Uterus (tissue), 3 donors: ENCODE measurements at regions not wholly inside any gene's neighbourhood (a gene's known extent, or its start where the extent isn't known, plus 50 kb on each side); places are given as distances from the start of the nearest gene placed in this dataset.

Experiments used
- DNase-seq, 2 donors: peaks; one replicate each; pipeline ENCODE4 v3.0.0-alpha.2; 2019 to 2020
- H3K27ac ChIP-seq, 2 donors: fragments of 200-600 bp; sonication (generic); 1 replicate in 1 of 2; 2 replicates in 1 of 2; pipeline ENCODE4 v1.5.1; 2016 to 2018
- H3K27me3 ChIP-seq, 2 donors: fragments of 200-600 bp; sonication (generic); one replicate each; pipeline ENCODE4 v1.5.1; 2018 to 2019; ENCODE audit warnings: control low read depth in 1 of 2
- H3K36me3 ChIP-seq, 2 donors: fragments of 200-600 bp; sonication (generic); one replicate each; pipeline ENCODE4 v1.5.1; 2019; ENCODE audit warnings: control low read depth in 1 of 2
- H3K4me1 ChIP-seq, 2 donors: fragments of 200-600 bp; sonication (generic); one replicate each; pipeline ENCODE4 v1.5.1; 2018 to 2019; ENCODE audit warnings: control low read depth in 1 of 2
- H3K4me3 ChIP-seq, 2 donors: fragments of 200-600 bp; sonication (generic); 1 replicate in 1 of 2; 2 replicates in 1 of 2; pipeline ENCODE4 v1.5.1; 2018 to 2019; ENCODE audit warnings: mild to moderate bottlenecking in 1 of 2
- H3K9me3 ChIP-seq, 2 donors: fragments of 200-600 bp; sonication (generic); one replicate each; pipeline ENCODE4 v1.5.1; 2019; ENCODE audit warnings: control low read depth in 1 of 2
- CTCF ChIP-seq, 4 experiments: fragments of 200-600 bp in 2 of 4; fragments of 450-650 bp in 2 of 4; sonication (generic) in 2 of 4; IDR thresholded peaks; one replicate each; pipeline ENCODE4 v1.5.1; 2016 to 2019; ENCODE audit warnings: antibody characterized with exemption in 4 of 4, mild to moderate bottlenecking in 2 of 4, moderate library complexity in 1 of 4
- POLR2A ChIP-seq, 2 donors: fragments of 450-650 bp; IDR thresholded peaks; one replicate each; pipeline ENCODE4 v1.6.1; 2016; ENCODE audit warnings: antibody characterized with exemption in 2 of 2, mild to moderate bottlenecking in 1 of 2, moderate library complexity in 1 of 2
- intact Hi-C: fragments of 100-400 bp; cut with DNase I; formaldehyde crosslinking; loops from one replicate; pipeline ENCODE4 v1.15.1; 2023; ENCODE audit warnings: low total_unique reads
- donor health status: DM: yes; HTN: yes; CAD: no.

GRCh38 chr22:49185312-49185969 is 642.2 kb downstream of the BRD1 start:
- intact Hi-C loops, result no loop called here
- Histone ChIP-seq H3K36me3 (no peaks in the 10 kb centered on the region), H3K27ac (no peak overlapping the region), H3K27me3 (no peaks in the 10 kb centered on the region), H3K9me3 (no peaks in the 10 kb centered on the region), H3K4me1 (no peaks in the 10 kb centered on the region), H3K4me3 (no peak overlapping the region)
- no peak for DNase-seq
- no peak for TF ChIP-seq CTCF (IDR thresholded peaks at IDR 0.05)
- no peak for TF ChIP-seq POLR2A (IDR thresholded peaks at IDR 0.05)

- H3K36me3 ChIP-seq, result no peaks in the 10 kb centered on the region
- no peaks in the 10 kb centered on the region for H3K4me1 ChIP-seq
- TF ChIP-seq CTCF (IDR thresholded peaks at IDR 0.05), result no peak
- no peak for TF ChIP-seq POLR2A (IDR thresholded peaks at IDR 0.05)
- DNase-seq, result no peak
- H3K27ac ChIP-seq, result no peak overlapping the region
- H3K27me3 ChIP-seq, result no peaks in the 10 kb centered on the region
- intact Hi-C loops, result no loop called here
- H3K9me3 ChIP-seq, result no peaks in the 10 kb centered on the region
- no peak overlapping the region for H3K4me3 ChIP-seq
Observed at GRCh38 chr22:49184736-49185135, 642.9 kb downstream of the BRD1 start.

- DNase-seq, result no peak
- no peaks in the 10 kb centered on the region for H3K27me3 ChIP-seq
Observed at GRCh38 chr22:49183826-49184216, 643.9 kb downstream of the BRD1 start.

GRCh38 chr22:49183208-49183825 is 644.4 kb downstream of the BRD1 start:
- no peaks in the 10 kb centered on the region for H3K9me3 ChIP-seq
- TF ChIP-seq POLR2A (IDR thresholded peaks at IDR 0.05) (no peak), CTCF (IDR thresholded peaks at IDR 0.05) (no peak)
- no peak overlapping the region for H3K4me3 ChIP-seq
- no peaks in the 10 kb centered on the region for H3K36me3 ChIP-seq
- intact Hi-C loops, result no loop called here
- no peaks in the 10 kb centered on the region for H3K27me3 ChIP-seq
- H3K4me1 ChIP-seq, result no peaks in the 10 kb centered on the region
- DNase-seq, result no peak
- no peak overlapping the region for H3K27ac ChIP-seq

More at GRCh38 chr22:49183826-49184216, 643.9 kb downstream of the BRD1 start:
- TF ChIP-seq POLR2A (IDR thresholded peaks at IDR 0.05) (no peak), CTCF (IDR thresholded peaks at IDR 0.05) (no peak)
- intact Hi-C loops, result no loop called here
- Histone ChIP-seq H3K4me1 (no peaks in the 10 kb centered on the region), H3K9me3 (no peaks in the 10 kb centered on the region), H3K36me3 (no peaks in the 10 kb centered on the region), H3K27ac (no peak overlapping the region), H3K4me3 (no peak overlapping the region)

- H3K36me3 ChIP-seq, result no peaks in the 10 kb centered on the region
- no peaks in the 10 kb centered on the region for H3K9me3 ChIP-seq
- intact Hi-C loops, result no loop called here
- no peak overlapping the region for H3K27ac ChIP-seq
- H3K27me3 ChIP-seq, result no peaks in the 10 kb centered on the region
- H3K4me3 ChIP-seq, result no peak overlapping the region
- no peak for DNase-seq
- no peaks in the 10 kb centered on the region for H3K4me1 ChIP-seq
- TF ChIP-seq CTCF (IDR thresholded peaks at IDR 0.05), result no peak
- no peak for TF ChIP-seq POLR2A (IDR thresholded peaks at IDR 0.05)
Observed at GRCh38 chr22:49182416-49182815, 645.3 kb downstream of the BRD1 start.
